ENCODE measurements at regions not wholly inside any gene's neighbourhood (a gene's known extent, or its start where the extent isn't known, plus 50 kb on each side); places are given as distances from the start of the nearest gene placed in this dataset.
A peak's percentile ranks its signal among the peaks of the same experiment; 100 is the strongest.

GRCh38 chr4:125940426-125940825 is 625.7 kb downstream of the FAT4 start:
- no peak for TF ChIP-seq CTCF (IDR thresholded peaks at IDR 0.05; ENCODE audit: insufficient read depth, low read depth, low read length)
- DNase-seq (ENCODE audit: low read depth), result no peak

GRCh38 chr4:125944966-125945365 is 630.2 kb downstream of the FAT4 start:
- TF ChIP-seq CTCF (IDR thresholded peaks at IDR 0.05; ENCODE audit: insufficient read depth, low read depth, low read length), result no peak
- no peak for DNase-seq (ENCODE audit: low read depth)
- H3K4me3 ChIP-seq (ENCODE audit: low read depth, low read length), result no peak overlapping the region

More at GRCh38 chr4:125940426-125940825, 625.7 kb downstream of the FAT4 start:
- H3K4me3 ChIP-seq (ENCODE audit: low read depth, low read length), result no peak overlapping the region

- TF ChIP-seq CTCF (IDR thresholded peaks at IDR 0.05; ENCODE audit: insufficient read depth, low read depth, low read length), result no peak
- no peak overlapping the region for H3K4me3 ChIP-seq (ENCODE audit: low read depth, low read length)
- no peak for DNase-seq (ENCODE audit: low read depth)
These were observed 633.3 kb downstream of the FAT4 start for GRCh38 chr4:125948021-125948420.

GRCh38 chr4:125951261-125951887 is 636.6 kb downstream of the FAT4 start:
- no peak for TF ChIP-seq CTCF (IDR thresholded peaks at IDR 0.05; ENCODE audit: insufficient read depth, low read depth, low read length)
- H3K4me3 ChIP-seq (ENCODE audit: low read depth, low read length), result no peak overlapping the region
- peak; percentile 52 for DNase-seq (ENCODE audit: low read depth)

GRCh38 chr4:125952631-125953030 is 637.9 kb downstream of the FAT4 start:
- H3K4me3 ChIP-seq (ENCODE audit: low read depth, low read length), result no peak overlapping the region
- TF ChIP-seq CTCF (IDR thresholded peaks at IDR 0.05; ENCODE audit: insufficient read depth, low read depth, low read length), result no peak
- peak; percentile 17 for DNase-seq (ENCODE audit: low read depth)

GRCh38 chr4:125956276-125956675 is 641.5 kb downstream of the FAT4 start:
- H3K4me3 ChIP-seq (ENCODE audit: low read depth, low read length), result no peak overlapping the region
- DNase-seq (ENCODE audit: low read depth), result no peak
- TF ChIP-seq CTCF (IDR thresholded peaks at IDR 0.05; ENCODE audit: insufficient read depth, low read depth, low read length), result no peak

- no peak overlapping the region for H3K4me3 ChIP-seq (ENCODE audit: low read depth, low read length)
- no peak for TF ChIP-seq CTCF (IDR thresholded peaks at IDR 0.05; ENCODE audit: insufficient read depth, low read depth, low read length)
- no peak for DNase-seq (ENCODE audit: low read depth)
These were observed 643.8 kb downstream of the FAT4 start for GRCh38 chr4:125958519-125958918.

All from fibroblast of villous mesenchyme (primary cell).